HG03139 (cell line): ENCODE measurements at regions not wholly inside any gene's neighbourhood (a gene's known extent, or its start where the extent isn't known, plus 50 kb on each side); places are given as distances from the start of the nearest gene placed in this dataset.

Source experiments
- ATAC-seq: cut with Tn5 transposase; IDR thresholded peaks from one replicate; pipeline ENCODE4 v1.9.1; 2021; ENCODE audit not compliant: unreplicated experiment

- ATAC-seq = no peak
Observed at GRCh38 chr15:91471468-91471867, 371.4 kb downstream of the SV2B start.

GRCh38 chr15:91472316-91472756 lies 372.3 kb downstream of the SV2B start:
- no peak for ATAC-seq

- no peak for ATAC-seq
Observed at GRCh38 chr15:91473894-91474545, 374.0 kb downstream of the SV2B start.

- no peak for ATAC-seq
Observed at GRCh38 chr15:91476861-91477260, 376.6 kb upstream of the SLCO3A1 start.

GRCh38 chr15:91478717-91479191 lies 374.8 kb upstream of the SLCO3A1 start:
- no peak for ATAC-seq

GRCh38 chr15:91480426-91480825 lies 373.1 kb upstream of the SLCO3A1 start:
- ATAC-seq = no peak

GRCh38 chr15:91482799-91483198 lies 370.7 kb upstream of the SLCO3A1 start:
- no peak for ATAC-seq

GRCh38 chr15:91484141-91484540 lies 369.4 kb upstream of the SLCO3A1 start:
- ATAC-seq = no peak

- no peak for ATAC-seq
Observed at GRCh38 chr15:91488452-91488851, 365.1 kb upstream of the SLCO3A1 start.

GRCh38 chr15:91490211-91490610 lies 363.3 kb upstream of the SLCO3A1 start:
- no peak for ATAC-seq

- no peak for ATAC-seq
Observed at GRCh38 chr15:91491101-91491950, 362.2 kb upstream of the SLCO3A1 start.

- ATAC-seq = no peak
Observed at GRCh38 chr15:91496754-91497691, 356.5 kb upstream of the SLCO3A1 start.

GRCh38 chr15:91498046-91498748 lies 355.3 kb upstream of the SLCO3A1 start:
- ATAC-seq = no peak

- ATAC-seq = no peak
Observed at GRCh38 chr15:91498749-91499062, 354.8 kb upstream of the SLCO3A1 start.

GRCh38 chr15:91499774-91500383 lies 353.6 kb upstream of the SLCO3A1 start:
- no peak for ATAC-seq

GRCh38 chr15:91508633-91509032 lies 344.9 kb upstream of the SLCO3A1 start:
- no peak for ATAC-seq

GRCh38 chr15:91514147-91514546 lies 339.4 kb upstream of the SLCO3A1 start:
- ATAC-seq = no peak

GRCh38 chr15:91515188-91515754 lies 338.2 kb upstream of the SLCO3A1 start:
- ATAC-seq = no peak

- no peak for ATAC-seq
Observed at GRCh38 chr15:91516866-91517265, 336.6 kb upstream of the SLCO3A1 start.
